Right ventricle myocardium superior (tissue), 1 donor: ENCODE measurements at regions not wholly inside any gene's neighbourhood (a gene's known extent, or its start where the extent isn't known, plus 50 kb on each side); places are given as distances from the start of the nearest gene placed in this dataset.

Experiments
- ATAC-seq: fragments of 200-7000 bp; cut with Tn5 transposase; one replicate; pipeline ENCODE4 v1.9.1; 2020; ENCODE audit warnings: mild to moderate bottlenecking; ENCODE audit not compliant: poor library complexity
- DNase-seq: peaks from one replicate; pipeline ENCODE4 v3.0.0-alpha.2; 2020
- intact Hi-C: fragments of 100-400 bp; cut with DNase I; formaldehyde crosslinking; loops from one replicate; pipeline ENCODE4 v1.11.2; 2022
- donor health status: DM: no; HTN: yes; CAD: no; lungs with severe emphysema.

GRCh38 chr12:13628067-13628466 is 353.3 kb downstream of the GRIN2B start:
- no peak for ATAC-seq
- intact Hi-C loops = no loop called here
- DNase-seq = no peak

GRCh38 chr12:13627536-13627935 is 353.9 kb downstream of the GRIN2B start:
- no peak for DNase-seq
- ATAC-seq = no peak
- intact Hi-C loops = no loop called here

GRCh38 chr12:13613297-13613696 is 368.1 kb downstream of the GRIN2B start:
- no peak for ATAC-seq
- intact Hi-C loops = no loop called here
- no peak for DNase-seq

- intact Hi-C loops = no loop called here
- DNase-seq (no peak), ATAC-seq (no peak)
These were observed 371.3 kb downstream of the GRIN2B start for GRCh38 chr12:13609894-13610679.

GRCh38 chr12:13606290-13606689 is 375.1 kb downstream of the GRIN2B start:
- DNase-seq = no peak
- intact Hi-C loops = no loop called here

GRCh38 chr12:13603953-13604352 is 377.4 kb downstream of the GRIN2B start:
- ATAC-seq (no peak), DNase-seq (no peak)
- intact Hi-C loops = no loop called here

More at GRCh38 chr12:13606290-13606689, 375.1 kb downstream of the GRIN2B start:
- ATAC-seq = no peak

GRCh38 chr12:13602172-13602571 is 379.2 kb downstream of the GRIN2B start:
- no peak for DNase-seq
- intact Hi-C loops = no loop called here
- ATAC-seq = peak; percentile 45

GRCh38 chr12:13599176-13599575 is 382.2 kb downstream of the GRIN2B start:
- ATAC-seq (no peak), DNase-seq (no peak)
- intact Hi-C loops = no loop called here

GRCh38 chr12:13597837-13598236 is 383.6 kb downstream of the GRIN2B start:
- intact Hi-C loops = no loop called here
- ATAC-seq (no peak), DNase-seq (no peak)

- ATAC-seq = no peak
- no peak for DNase-seq
- intact Hi-C loops = no loop called here
These were observed 384.2 kb downstream of the GRIN2B start for GRCh38 chr12:13597166-13597565.

GRCh38 chr12:13596714-13597113 is 384.7 kb downstream of the GRIN2B start:
- ATAC-seq = no peak
- DNase-seq = no peak
- intact Hi-C loops = no loop called here

- no peak for ATAC-seq
- DNase-seq = no peak
- intact Hi-C loops = no loop called here
These were observed 385.6 kb downstream of the GRIN2B start for GRCh38 chr12:13595536-13596443.

- no peak for ATAC-seq
- no peak for DNase-seq
- intact Hi-C loops = no loop called here
These were observed 386.5 kb downstream of the GRIN2B start for GRCh38 chr12:13594731-13595514.

- no peak for ATAC-seq
- intact Hi-C loops = no loop called here
- no peak for DNase-seq
These were observed 389.1 kb downstream of the GRIN2B start for GRCh38 chr12:13592063-13592942.

- ATAC-seq (no peak), DNase-seq (no peak)
- intact Hi-C loops = no loop called here
These were observed 389.9 kb downstream of the GRIN2B start for GRCh38 chr12:13591488-13591887.

- ATAC-seq (no peak), DNase-seq (no peak)
- intact Hi-C loops = no loop called here
These were observed 390.3 kb downstream of the GRIN2B start for GRCh38 chr12:13591059-13591458.

GRCh38 chr12:13588574-13588973 is 392.0 kb downstream of the EMP1 start:
- DNase-seq (no peak), ATAC-seq (no peak)
- intact Hi-C loops = no loop called here

- intact Hi-C loops = no loop called here
- ATAC-seq (no peak), DNase-seq (no peak)
These were observed 391.3 kb downstream of the EMP1 start for GRCh38 chr12:13587721-13588390.
